Upper lobe of left lung (tissue), 6 donors: ENCODE measurements at regions not wholly inside any gene's neighbourhood (a gene's known extent, or its start where the extent isn't known, plus 50 kb on each side); places are given as distances from the start of the nearest gene placed in this dataset.

Source experiments
- ATAC-seq, 2 donors: fragments of 200-7000 bp; cut with Tn5 transposase; one replicate each; pipeline ENCODE4 v1.9.1; 2022; ENCODE audit warnings: mild to moderate bottlenecking in 2 of 2, moderate library complexity in 2 of 2; ENCODE audit not compliant: low FRiP score in 2 of 2
- DNase-seq, 2 donors: peaks; one replicate each; pipeline ENCODE4 v3.0.0-alpha.2; 2019 to 2020
- H3K27ac ChIP-seq, 4 donors: fragments of 200-600 bp; sonication (generic); one replicate each; pipeline ENCODE4 v1.5.1; 2016 to 2019
- H3K27me3 ChIP-seq, 4 donors: fragments of 200-600 bp; sonication (generic); one replicate each; pipeline ENCODE4 v1.5.1; 2017 to 2019
- H3K36me3 ChIP-seq, 4 donors: fragments of 200-600 bp; sonication (generic); one replicate each; pipeline ENCODE4 v1.5.1; 2016 to 2019
- H3K4me1 ChIP-seq, 4 donors: fragments of 200-600 bp; sonication (generic); one replicate each; pipeline ENCODE4 v1.5.1; 2018 to 2019
- H3K4me3 ChIP-seq, 4 donors: fragments of 200-600 bp; sonication (generic); one replicate each; pipeline ENCODE4 v1.5.1; 2017 to 2019; ENCODE audit warnings: mild to moderate bottlenecking in 2 of 4, moderate library complexity in 1 of 4
- H3K9me3 ChIP-seq, 4 donors: fragments of 200-600 bp; sonication (generic); one replicate each; pipeline ENCODE4 v1.5.1; 2018 to 2019
- EP300 ChIP-seq, 4 donors: sonication (generic); formaldehyde crosslinking; IDR thresholded peaks; one replicate each; pipeline ENCODE4 v1.5.1; 2017; ENCODE audit warnings: antibody characterized with exemption in 4 of 4, control low read depth in 2 of 4
- POLR2A ChIP-seq, 4 donors: fragments of 450-650 bp; IDR thresholded peaks; one replicate each; pipeline ENCODE4 v1.5.1; 2016 to 2017; ENCODE audit warnings: antibody characterized with exemption in 4 of 4, mild to moderate bottlenecking in 2 of 4
- POLR2AphosphoS5 ChIP-seq, 2 donors: sonication (generic); formaldehyde crosslinking; IDR thresholded peaks; one replicate each; pipeline ENCODE4 v1.5.1; 2017; ENCODE audit warnings: antibody characterized with exemption in 2 of 2
- WGBS, 2 donors: methylation state at CpG; one replicate each; pipeline ENCODE4 v1.1.5; 2017 to 2018; 5-methylcytosine and 5-hydroxymethylcytosine counted together
- TF ChIP-seq, protein P1 (sequence below), 6 experiments: fragments of 450-650 bp in 4 of 6; fragments of 200-600 bp in 2 of 6; sonication (generic) in 2 of 6; IDR thresholded peaks; one replicate each; pipeline ENCODE4 v1.5.1; 2016 to 2019; ENCODE audit warnings: antibody characterized with exemption in 6 of 6
- donor health status: DM: no; HTN: no; CAD: no; lungs with moderate emphysema.
- donor health status: DM: no; HTN: yes; CAD: no; lungs with severe emphysema.

GRCh38 chr2:149789549-149789948 lies 202.0 kb upstream of the MMADHC start:
- TF ChIP-seq POLR2AphosphoS5 (IDR thresholded peaks at IDR 0.05) (no peak), EP300 (IDR thresholded peaks at IDR 0.05) (no peak), POLR2A (IDR thresholded peaks at IDR 0.05) (no peak)
- TF ChIP-seq, protein P1, sequence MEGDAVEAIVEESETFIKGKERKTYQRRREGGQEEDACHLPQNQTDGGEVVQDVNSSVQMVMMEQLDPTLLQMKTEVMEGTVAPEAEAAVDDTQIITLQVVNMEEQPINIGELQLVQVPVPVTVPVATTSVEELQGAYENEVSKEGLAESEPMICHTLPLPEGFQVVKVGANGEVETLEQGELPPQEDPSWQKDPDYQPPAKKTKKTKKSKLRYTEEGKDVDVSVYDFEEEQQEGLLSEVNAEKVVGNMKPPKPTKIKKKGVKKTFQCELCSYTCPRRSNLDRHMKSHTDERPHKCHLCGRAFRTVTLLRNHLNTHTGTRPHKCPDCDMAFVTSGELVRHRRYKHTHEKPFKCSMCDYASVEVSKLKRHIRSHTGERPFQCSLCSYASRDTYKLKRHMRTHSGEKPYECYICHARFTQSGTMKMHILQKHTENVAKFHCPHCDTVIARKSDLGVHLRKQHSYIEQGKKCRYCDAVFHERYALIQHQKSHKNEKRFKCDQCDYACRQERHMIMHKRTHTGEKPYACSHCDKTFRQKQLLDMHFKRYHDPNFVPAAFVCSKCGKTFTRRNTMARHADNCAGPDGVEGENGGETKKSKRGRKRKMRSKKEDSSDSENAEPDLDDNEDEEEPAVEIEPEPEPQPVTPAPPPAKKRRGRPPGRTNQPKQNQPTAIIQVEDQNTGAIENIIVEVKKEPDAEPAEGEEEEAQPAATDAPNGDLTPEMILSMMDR (IDR thresholded peaks at IDR 0.05): no peak
- H3K27ac ChIP-seq: no peak overlapping the region
- 91 to 92% methylated on average over 3 of the region's 3 CpGs for WGBS, 2 donors

GRCh38 chr2:149787206-149787605 lies 199.6 kb upstream of the MMADHC start:
- DNase-seq (no peak), ATAC-seq (no peak)
- Histone ChIP-seq H3K27me3 (no peaks in the 10 kb centered on the region), H3K9me3 (no peaks in the 10 kb centered on the region), H3K4me3 (no peak overlapping the region), H3K27ac (no peak overlapping the region), H3K36me3 (no peaks in the 10 kb centered on the region), H3K4me1 (no peaks in the 10 kb centered on the region)
- 71% methylated on average over 1 of the region's 1 CpG; no CpG with 5 or more reads in 1 of the 2 donors for WGBS, 2 donors
- TF ChIP-seq EP300 (IDR thresholded peaks at IDR 0.05) (no peak), POLR2AphosphoS5 (IDR thresholded peaks at IDR 0.05) (no peak), POLR2A (IDR thresholded peaks at IDR 0.05) (no peak)
- TF ChIP-seq, protein P1 (IDR thresholded peaks at IDR 0.05): no peak

More at GRCh38 chr2:149789549-149789948, 202.0 kb upstream of the MMADHC start:
- no peaks in the 10 kb centered on the region for H3K27me3 ChIP-seq
- no peaks in the 10 kb centered on the region for H3K9me3 ChIP-seq
- no peaks in the 10 kb centered on the region for H3K4me1 ChIP-seq
- ATAC-seq (no peak), DNase-seq (no peak)
- H3K36me3 ChIP-seq: no peaks in the 10 kb centered on the region
- H3K4me3 ChIP-seq: no peak overlapping the region

DNA sequence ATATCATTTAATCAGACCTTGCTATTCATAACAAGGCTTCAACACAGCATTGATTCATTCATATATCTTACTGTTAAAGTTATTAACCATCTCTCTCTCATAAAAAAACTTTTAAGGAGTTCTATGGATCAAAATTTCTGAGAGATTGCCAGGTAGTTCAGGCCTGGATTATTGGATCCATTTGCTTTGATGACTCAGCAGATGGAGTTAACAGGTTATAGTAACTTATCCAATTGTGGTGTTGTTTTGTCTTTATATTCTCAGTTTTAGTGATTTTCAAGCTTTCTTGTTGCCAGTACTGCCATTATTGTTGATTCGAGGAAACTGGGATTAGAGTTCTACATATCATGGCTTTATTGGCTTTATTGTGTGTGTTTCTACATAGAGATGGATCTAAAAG lies 195.7 kb upstream of the MMADHC start:
- WGBS, 2 donors: 85 to 100% methylated on average over 1 of the region's 1 CpG
- DNase-seq (no peak), ATAC-seq (no peak)
- Histone ChIP-seq H3K36me3 (no peaks in the 10 kb centered on the region), H3K27ac (no peak overlapping the region), H3K4me3 (no peak overlapping the region), H3K9me3 (no peaks in the 10 kb centered on the region), H3K27me3 (no peaks in the 10 kb centered on the region), H3K4me1 (no peaks in the 10 kb centered on the region)
- no peak for TF ChIP-seq POLR2A (IDR thresholded peaks at IDR 0.05)
- TF ChIP-seq POLR2AphosphoS5 (IDR thresholded peaks at IDR 0.05): no peak
- TF ChIP-seq, protein P1 (IDR thresholded peaks at IDR 0.05): no peak
- no peak for TF ChIP-seq EP300 (IDR thresholded peaks at IDR 0.05)

GRCh38 chr2:149782572-149782971 lies 195.0 kb upstream of the MMADHC start:
- H3K27me3 ChIP-seq: no peaks in the 10 kb centered on the region
- H3K4me3 ChIP-seq: no peak overlapping the region
- no peak overlapping the region for H3K27ac ChIP-seq
- no peaks in the 10 kb centered on the region for H3K36me3 ChIP-seq
- DNase-seq: no peak
- H3K9me3 ChIP-seq: no peaks in the 10 kb centered on the region
- no peaks in the 10 kb centered on the region for H3K4me1 ChIP-seq
- TF ChIP-seq POLR2A (IDR thresholded peaks at IDR 0.05) (no peak), POLR2AphosphoS5 (IDR thresholded peaks at IDR 0.05) (no peak), EP300 (IDR thresholded peaks at IDR 0.05) (no peak)
- TF ChIP-seq, protein P1 (IDR thresholded peaks at IDR 0.05): no peak
- no peak for ATAC-seq
- WGBS, 2 donors: 74 to 87% methylated on average over 1 of the region's 1 CpG

- WGBS, 2 donors: 73 to 90% methylated on average over 1 of the region's 1 CpG
- TF ChIP-seq EP300 (IDR thresholded peaks at IDR 0.05) (no peak), POLR2AphosphoS5 (IDR thresholded peaks at IDR 0.05) (no peak), POLR2A (IDR thresholded peaks at IDR 0.05) (no peak)
- TF ChIP-seq, protein P1 (IDR thresholded peaks at IDR 0.05): no peak
- no peak for ATAC-seq
These were observed 193.8 kb upstream of the MMADHC start for GRCh38 chr2:149781263-149781808.

More at GRCh38 chr2:149781263-149781808, 193.8 kb upstream of the MMADHC start:
- no peaks in the 10 kb centered on the region for H3K27me3 ChIP-seq
- H3K4me3 ChIP-seq: no peak overlapping the region
- DNase-seq: no peak
- H3K4me1 ChIP-seq: no peaks in the 10 kb centered on the region
- no peaks in the 10 kb centered on the region for H3K9me3 ChIP-seq
- no peaks in the 10 kb centered on the region for H3K36me3 ChIP-seq
- H3K27ac ChIP-seq: no peak overlapping the region
